Cardiac muscle cell (in vitro differentiated cells and primary cell): ENCODE measurements at regions not wholly inside any gene's neighbourhood (a gene's known extent, or its start where the extent isn't known, plus 50 kb on each side); places are given as distances from the start of the nearest gene placed in this dataset.

Experiments
- DNase-seq, 2 donors: peaks; one replicate each; pipeline versions ENCODE4 v3.0.0 to v3.0.0-alpha.2; 2010 to 2017; ENCODE audit warnings: low read depth in 1 of 2, low spot score in 1 of 2
- H3K27ac ChIP-seq: fragments of 200-600 bp; sonication (generic); 2 replicates; pipeline ENCODE4 v1.5.1; 2016
- H3K27me3 ChIP-seq: fragments of 200-600 bp; sonication (generic); 2 replicates; pipeline ENCODE4 v1.6.0; 2016; ENCODE audit warnings: control low read depth
- H3K36me3 ChIP-seq: fragments of 200-600 bp; sonication (generic); 2 replicates; pipeline ENCODE4 v1.5.1; 2016; ENCODE audit warnings: control low read depth
- H3K4me1 ChIP-seq: fragments of 200-600 bp; sonication (generic); 2 replicates; pipeline ENCODE4 v1.8.1; 2017; ENCODE audit warnings: low read depth, mild to moderate bottlenecking, mixed run types
- H3K4me3 ChIP-seq: fragments of 200-600 bp; sonication (generic); 2 replicates; pipeline ENCODE4 v1.5.1; 2016; ENCODE audit warnings: mild to moderate bottlenecking
- H3K9me3 ChIP-seq: fragments of 200-600 bp; sonication (generic); 2 replicates; pipeline ENCODE4 v1.5.1; 2017; ENCODE audit warnings: low read depth, mild to moderate bottlenecking, control low read depth
- TF ChIP-seq, protein P1 (sequence below): IDR thresholded peaks from 2 replicates; pipeline ENCODE4 v1.5.1; 2012; ENCODE audit warnings: low read depth, mild to moderate bottlenecking, low read length

DNA sequence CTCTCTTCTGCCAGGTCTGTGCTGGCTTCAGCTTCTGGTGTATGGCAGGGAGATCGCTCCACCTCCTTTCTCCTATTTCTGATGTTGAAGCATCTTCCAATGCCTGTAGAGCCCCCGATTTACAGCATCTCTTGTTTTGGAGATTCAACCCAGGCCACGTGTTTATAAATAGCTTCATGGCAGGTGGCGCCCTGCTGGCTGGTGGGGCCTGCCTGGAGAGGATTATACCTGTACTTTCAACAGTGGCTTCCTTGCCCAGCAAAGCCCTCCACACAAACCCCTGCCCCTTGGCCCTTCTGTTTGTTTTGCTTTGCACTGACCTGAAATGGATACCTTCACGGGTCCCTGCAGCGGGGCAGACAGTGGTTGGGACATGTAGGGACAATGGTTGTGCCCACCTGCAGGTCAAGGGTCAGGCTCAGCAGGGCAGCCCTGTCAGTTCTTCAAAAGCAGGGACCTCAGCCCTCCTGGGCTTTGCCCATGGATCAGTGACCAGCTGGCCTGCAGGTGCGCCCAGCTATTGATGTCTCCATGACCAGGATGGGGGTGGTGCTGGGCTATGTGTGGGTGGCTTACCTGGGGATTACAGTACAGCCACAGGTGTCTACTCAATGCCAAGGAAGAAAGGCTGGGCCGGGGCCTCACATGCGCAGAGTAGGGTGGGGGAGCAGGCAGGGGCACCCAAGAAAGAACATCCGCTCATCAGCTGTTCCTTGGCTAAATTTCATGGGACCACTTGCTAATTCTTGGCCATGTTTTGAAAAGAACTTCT is 112.7 kb upstream of the PRR23C start:
- TF ChIP-seq, protein P1, sequence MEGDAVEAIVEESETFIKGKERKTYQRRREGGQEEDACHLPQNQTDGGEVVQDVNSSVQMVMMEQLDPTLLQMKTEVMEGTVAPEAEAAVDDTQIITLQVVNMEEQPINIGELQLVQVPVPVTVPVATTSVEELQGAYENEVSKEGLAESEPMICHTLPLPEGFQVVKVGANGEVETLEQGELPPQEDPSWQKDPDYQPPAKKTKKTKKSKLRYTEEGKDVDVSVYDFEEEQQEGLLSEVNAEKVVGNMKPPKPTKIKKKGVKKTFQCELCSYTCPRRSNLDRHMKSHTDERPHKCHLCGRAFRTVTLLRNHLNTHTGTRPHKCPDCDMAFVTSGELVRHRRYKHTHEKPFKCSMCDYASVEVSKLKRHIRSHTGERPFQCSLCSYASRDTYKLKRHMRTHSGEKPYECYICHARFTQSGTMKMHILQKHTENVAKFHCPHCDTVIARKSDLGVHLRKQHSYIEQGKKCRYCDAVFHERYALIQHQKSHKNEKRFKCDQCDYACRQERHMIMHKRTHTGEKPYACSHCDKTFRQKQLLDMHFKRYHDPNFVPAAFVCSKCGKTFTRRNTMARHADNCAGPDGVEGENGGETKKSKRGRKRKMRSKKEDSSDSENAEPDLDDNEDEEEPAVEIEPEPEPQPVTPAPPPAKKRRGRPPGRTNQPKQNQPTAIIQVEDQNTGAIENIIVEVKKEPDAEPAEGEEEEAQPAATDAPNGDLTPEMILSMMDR, result no peak
- no peaks in the 10 kb centered on the region for H3K27me3 ChIP-seq
- H3K27ac ChIP-seq, result peak overlapping the region; percentile 17
- DNase-seq, result no peak
- H3K4me3 ChIP-seq, result no peak overlapping the region
- H3K9me3 ChIP-seq, result no peaks in the 10 kb centered on the region
- H3K36me3 ChIP-seq, result no peaks in the 10 kb centered on the region
- H3K4me1 ChIP-seq, result peaks cover 27% of the 10 kb centered on the region

DNA sequence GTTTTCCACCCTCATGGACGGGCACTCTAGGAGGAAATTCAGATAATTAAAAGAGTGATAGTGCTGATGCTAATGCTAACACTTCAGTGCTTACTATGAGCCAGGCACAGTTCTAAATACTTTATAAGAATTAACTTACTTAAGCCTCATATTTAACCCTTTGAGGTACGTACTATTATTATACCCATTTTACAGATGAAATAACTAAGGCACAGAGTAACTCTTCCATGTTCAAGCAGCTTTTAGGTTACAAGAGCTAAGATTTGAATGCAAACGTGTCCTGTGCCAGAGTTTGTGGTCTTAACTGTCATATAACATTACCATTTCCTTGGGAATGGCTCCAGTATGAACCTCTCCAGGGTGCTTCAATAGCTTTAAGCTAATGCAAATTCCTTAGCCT is 114.7 kb upstream of the PRR23C start:
- no peaks in the 10 kb centered on the region for H3K27me3 ChIP-seq

DNA sequence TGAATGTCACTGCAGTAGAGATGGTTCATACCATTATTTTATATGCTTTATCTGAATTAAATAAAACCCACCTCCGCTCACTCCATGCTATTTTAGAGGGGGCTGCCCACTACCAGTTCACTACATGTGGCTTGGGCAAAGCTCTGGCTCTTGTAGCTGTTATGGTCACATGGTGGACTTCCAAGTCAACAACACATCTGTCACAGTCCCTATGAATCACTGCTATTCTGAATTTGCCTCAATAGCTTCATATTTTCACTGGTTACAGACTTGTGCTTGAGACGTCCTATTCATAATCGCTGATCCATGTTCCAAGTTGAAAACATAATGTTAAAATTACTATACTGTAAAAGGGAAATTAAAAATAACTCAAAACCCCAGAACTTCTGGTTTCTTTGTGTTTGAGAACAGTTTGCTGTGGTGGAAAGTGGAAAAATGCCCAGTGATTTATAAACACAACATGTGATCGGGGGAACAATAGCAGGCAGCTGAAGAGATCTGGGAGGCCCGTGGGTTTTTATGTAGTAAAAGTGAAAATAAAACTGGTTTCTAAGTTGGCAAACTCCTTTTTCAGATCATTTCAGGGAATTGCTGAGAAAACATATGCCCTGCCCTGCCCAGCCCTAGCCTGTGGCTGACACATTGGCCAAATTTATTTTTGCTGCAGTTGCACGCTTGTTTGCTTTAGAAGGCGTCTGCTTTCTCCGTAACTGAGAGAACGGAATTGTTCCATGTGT is 128.8 kb upstream of the PRR23C start:
- Histone ChIP-seq H3K27me3 (no peaks in the 10 kb centered on the region), H3K4me1 (no peaks in the 10 kb centered on the region), H3K4me3 (no peak overlapping the region), H3K36me3 (no peaks in the 10 kb centered on the region), H3K9me3 (no peaks in the 10 kb centered on the region), H3K27ac (no peak overlapping the region)
- TF ChIP-seq, protein P1, result no peak
- DNase-seq, result no peak

More for the DNA sequence above, 114.7 kb upstream of the PRR23C start:
- no peak overlapping the region for H3K4me3 ChIP-seq
- H3K27ac ChIP-seq, result no peak overlapping the region
- H3K4me1 ChIP-seq, result peaks cover 27% of the 10 kb centered on the region
- H3K36me3 ChIP-seq, result no peaks in the 10 kb centered on the region
- TF ChIP-seq, protein P1, result no peak
- H3K9me3 ChIP-seq, result no peaks in the 10 kb centered on the region
- no peak for DNase-seq

DNA sequence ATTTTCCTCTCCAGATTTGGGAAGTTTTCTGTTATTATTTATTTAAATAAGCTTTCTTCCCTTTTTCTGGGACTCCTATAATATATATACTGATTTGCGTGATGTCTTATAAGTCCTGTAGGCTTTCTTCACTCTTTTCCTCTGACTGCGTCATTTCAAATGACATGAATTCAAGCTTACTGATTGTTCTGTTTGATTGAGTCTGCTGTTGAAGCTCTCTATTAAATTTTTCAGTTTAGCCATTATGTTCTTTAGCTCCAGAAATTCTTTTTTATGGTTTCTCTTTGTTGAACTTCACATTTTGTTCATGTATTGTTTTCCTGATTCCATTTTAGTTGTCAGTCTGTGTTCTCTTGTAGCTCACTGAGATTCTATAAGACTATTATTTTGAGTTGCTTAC is 135.8 kb upstream of the PRR23C start:
- TF ChIP-seq, protein P1, result no peak
- no peak for DNase-seq
- H3K4me1 ChIP-seq, result no peaks in the 10 kb centered on the region
- no peaks in the 10 kb centered on the region for H3K9me3 ChIP-seq
- no peaks in the 10 kb centered on the region for H3K36me3 ChIP-seq
- H3K27me3 ChIP-seq, result no peaks in the 10 kb centered on the region
- H3K27ac ChIP-seq, result no peak overlapping the region
- no peak overlapping the region for H3K4me3 ChIP-seq

DNA sequence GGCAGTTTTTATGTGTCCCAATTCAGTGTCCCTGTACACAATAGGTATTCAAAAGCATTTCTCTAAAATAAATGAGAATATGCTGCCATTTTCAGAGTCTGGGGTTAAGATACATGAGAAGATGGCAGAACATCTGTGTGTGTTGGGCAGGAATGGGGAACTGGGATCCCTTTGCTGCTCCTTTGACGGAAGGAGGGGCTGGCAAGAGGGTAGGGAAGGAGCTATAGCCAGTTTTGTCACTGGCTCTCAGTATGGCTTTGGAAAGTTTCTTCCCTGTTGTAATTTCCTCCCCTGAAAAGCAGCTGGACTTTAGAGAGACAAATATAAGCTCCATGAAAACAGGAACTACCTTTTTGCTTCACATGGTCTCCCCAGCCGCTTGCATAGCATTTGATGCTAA is 137.5 kb upstream of the PRR23C start:
- no peak overlapping the region for H3K4me3 ChIP-seq
- no peak overlapping the region for H3K27ac ChIP-seq
- TF ChIP-seq, protein P1, result no peak
- H3K9me3 ChIP-seq, result no peaks in the 10 kb centered on the region
- H3K27me3 ChIP-seq, result no peaks in the 10 kb centered on the region
- DNase-seq, result no peak
- H3K4me1 ChIP-seq, result peaks cover 5% of the 10 kb centered on the region
- H3K36me3 ChIP-seq, result no peaks in the 10 kb centered on the region
